Epithelial cell of esophagus (primary cell): ENCODE measurements at regions not wholly inside any gene's neighbourhood (a gene's known extent, or its start where the extent isn't known, plus 50 kb on each side); places are given as distances from the start of the nearest gene placed in this dataset.

Source experiments
- DNase-seq: peaks from one replicate; pipeline ENCODE4 v3.0.0; 2010; ENCODE audit warnings: low read depth
- H3K4me3 ChIP-seq: 2 replicates; pipeline ENCODE4 v1.5.1; 2011; ENCODE audit warnings: mild to moderate bottlenecking, low read length, control low read depth
- CTCF ChIP-seq: IDR thresholded peaks from 2 replicates; pipeline ENCODE4 v1.5.1; 2011; ENCODE audit warnings: low read depth, mild to moderate bottlenecking, low read length, control low read depth, inconsistent platforms; ENCODE audit not compliant: insufficient read depth; ENCODE audit errors: missing control alignments

- no peak for DNase-seq
- no peak for TF ChIP-seq CTCF
- H3K4me3 ChIP-seq, result no peak overlapping the region
These were observed 374.7 kb downstream of the COL11A1 start for GRCh38 chr1:102733491-102734236.

GRCh38 chr1:102732927-102733326, 375.4 kb downstream of the COL11A1 start:
- TF ChIP-seq CTCF, result no peak
- peak; percentile 33 for DNase-seq
- H3K4me3 ChIP-seq, result no peak overlapping the region

DNA sequence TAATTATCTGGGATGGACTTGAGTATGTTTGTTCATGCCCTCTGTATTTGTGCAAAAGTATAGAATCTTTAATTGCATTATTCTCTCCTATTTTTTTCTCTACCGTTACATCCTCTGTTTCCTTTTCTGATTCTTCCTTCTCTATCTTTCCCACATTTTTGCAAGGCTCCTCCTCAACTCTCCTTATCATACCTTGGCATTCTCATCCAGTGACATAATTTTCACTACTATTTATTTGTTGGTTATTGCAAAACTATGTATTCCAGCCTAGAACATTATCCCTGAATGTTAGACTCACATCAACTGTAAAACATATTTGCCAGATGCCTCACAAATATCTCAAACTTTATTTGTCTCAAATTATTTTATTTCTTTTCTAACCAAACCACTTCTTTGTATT, 381.9 kb downstream of the COL11A1 start:
- no peak overlapping the region for H3K4me3 ChIP-seq
- TF ChIP-seq CTCF, result no peak
- no peak for DNase-seq

- DNase-seq, result no peak
- TF ChIP-seq CTCF, result no peak
- no peak overlapping the region for H3K4me3 ChIP-seq
These were observed 383.6 kb downstream of the COL11A1 start for GRCh38 chr1:102724741-102725140.

GRCh38 chr1:102715150-102715549, 393.2 kb downstream of the COL11A1 start:
- H3K4me3 ChIP-seq, result no peak overlapping the region
- DNase-seq, result no peak
- TF ChIP-seq CTCF, result no peak

GRCh38 chr1:102699524-102699923, 408.8 kb downstream of the COL11A1 start:
- no peak overlapping the region for H3K4me3 ChIP-seq
- TF ChIP-seq CTCF, result no peak
- DNase-seq, result no peak

- no peak for DNase-seq
- H3K4me3 ChIP-seq, result no peak overlapping the region
- no peak for TF ChIP-seq CTCF
These were observed 415.0 kb downstream of the COL11A1 start for GRCh38 chr1:102693345-102693744.
